T-helper 2 cell (primary cell): ENCODE measurements at regions not wholly inside any gene's neighbourhood (a gene's known extent, or its start where the extent isn't known, plus 50 kb on each side); places are given as distances from the start of the nearest gene placed in this dataset.

Experiments used
- DNase-seq, 5 experiments: peaks; one replicate each; pipeline versions ENCODE4 v3.0.0 to v3.0.0-alpha.2; 2012 to 2022

- DNase-seq, result no peak
These were observed 362.6 kb upstream of the SMIM21 start for GRCh38 chr18:75790111-75790510.

GRCh38 chr18:75785834-75786233 lies 358.3 kb upstream of the SMIM21 start:
- DNase-seq, result no peak

- no peak for DNase-seq
These were observed 357.7 kb upstream of the SMIM21 start for GRCh38 chr18:75785206-75785605.

- DNase-seq, result no peak
These were observed 356.9 kb upstream of the SMIM21 start for GRCh38 chr18:75784390-75784789.

GRCh38 chr18:75783566-75784281 lies 356.2 kb upstream of the SMIM21 start:
- no peak for DNase-seq

- DNase-seq, result no peak
These were observed 355.3 kb upstream of the SMIM21 start for GRCh38 chr18:75782826-75783225.

GRCh38 chr18:75782204-75782603 lies 354.7 kb upstream of the SMIM21 start:
- DNase-seq, result no peak

- no peak for DNase-seq
These were observed 352.4 kb upstream of the SMIM21 start for GRCh38 chr18:75779910-75780309.

- DNase-seq, result no peak
These were observed 351.9 kb upstream of the SMIM21 start for GRCh38 chr18:75779450-75779849.

GRCh38 chr18:75777630-75778029 lies 350.1 kb upstream of the SMIM21 start:
- DNase-seq, result no peak

- DNase-seq, result no peak
These were observed 347.6 kb upstream of the SMIM21 start for GRCh38 chr18:75775121-75775520.

GRCh38 chr18:75773618-75774017 lies 346.1 kb upstream of the SMIM21 start:
- DNase-seq, result no peak

- no peak for DNase-seq
These were observed 335.3 kb upstream of the SMIM21 start for GRCh38 chr18:75762758-75763157.

- DNase-seq, result no peak
These were observed 332.7 kb upstream of the SMIM21 start for GRCh38 chr18:75760208-75760607.

GRCh38 chr18:75757951-75758350 lies 330.4 kb upstream of the SMIM21 start:
- DNase-seq, result no peak

- DNase-seq, result no peak
These were observed 326.9 kb upstream of the SMIM21 start for GRCh38 chr18:75754433-75754832.

GRCh38 chr18:75753753-75754152 lies 326.2 kb upstream of the SMIM21 start:
- DNase-seq, result no peak

GRCh38 chr18:75752740-75753263 lies 325.3 kb upstream of the SMIM21 start:
- DNase-seq, result no peak

GRCh38 chr18:75745147-75745546 lies 317.6 kb upstream of the SMIM21 start:
- no peak for DNase-seq

GRCh38 chr18:75742516-75742915 lies 315.0 kb upstream of the SMIM21 start:
- no peak for DNase-seq

- DNase-seq, result no peak
These were observed 312.2 kb upstream of the SMIM21 start for GRCh38 chr18:75739682-75740081.

- DNase-seq, result no peak
These were observed 307.8 kb upstream of the SMIM21 start for GRCh38 chr18:75735291-75735690.

- DNase-seq, result no peak
These were observed 302.7 kb upstream of the SMIM21 start for GRCh38 chr18:75730249-75730648.

GRCh38 chr18:75728621-75729020 lies 301.1 kb upstream of the SMIM21 start:
- no peak for DNase-seq

- DNase-seq, result peak in 1 of 5 experiments; percentile 29
These were observed 300.0 kb upstream of the SMIM21 start for GRCh38 chr18:75727456-75727855.
